BJ (cell line): ENCODE measurements at regions not wholly inside any gene's neighbourhood (a gene's known extent, or its start where the extent isn't known, plus 50 kb on each side); places are given as distances from the start of the nearest gene placed in this dataset.

Source experiments
- CTCF ChIA-PET: fragments of 350-600 bp; formaldehyde crosslinking; extraction: SDS; loops from one replicate; lab custom pipeline; 2021; ENCODE audit warnings: antibody characterized with exemption, inconsistent platforms; lab: Yijun Ruan, JAX
- POLR2A ChIA-PET: fragments of 300-600 bp; sonication (Branson Sonifier 250); formaldehyde crosslinking; extraction: SDS; loops from one replicate; lab custom pipeline; 2021; ENCODE audit warnings: antibody characterized with exemption; lab: Charles Lee
- DNase-seq: peaks from one replicate; pipeline ENCODE4 v3.0.0-alpha.2; 2011; ENCODE audit warnings: low read depth
- H3K27me3 ChIP-seq: 2 replicates; pipeline ENCODE4 v1.6.0; 2011; ENCODE audit warnings: low read length; ENCODE audit not compliant: control insufficient read depth, insufficient read depth
- H3K36me3 ChIP-seq: 2 replicates; pipeline ENCODE4 v1.5.1; 2011; ENCODE audit warnings: low read length; ENCODE audit not compliant: control insufficient read depth, insufficient read depth
- H3K4me3 ChIP-seq: 2 replicates; pipeline ENCODE4 v1.5.1; 2011; ENCODE audit warnings: low read depth, mild to moderate bottlenecking, control low read depth, low read length
- CTCF ChIP-seq: IDR thresholded peaks from 2 replicates; pipeline ENCODE4 v1.5.1; 2011; ENCODE audit warnings: low read depth, mild to moderate bottlenecking, control low read depth, inconsistent platforms, low read length, moderate library complexity; ENCODE audit not compliant: insufficient read depth

GRCh38 chr2:175233135-175233719 is 51.7 kb upstream of the ATP5MC3 start:
- no peak for TF ChIP-seq CTCF
- DNase-seq, result peak; percentile 19
- POLR2A ChIA-PET, result no interaction called here
- Histone ChIP-seq H3K36me3 (no peaks in the 10 kb centered on the region), H3K27me3 (peaks cover 14% of the 10 kb centered on the region), H3K4me3 (no peak overlapping the region)
- CTCF ChIA-PET, result no interaction called here
